ENCODE measurements at regions not wholly inside any gene's neighbourhood (a gene's known extent, or its start where the extent isn't known, plus 50 kb on each side); places are given as distances from the start of the nearest gene placed in this dataset.

DNA sequence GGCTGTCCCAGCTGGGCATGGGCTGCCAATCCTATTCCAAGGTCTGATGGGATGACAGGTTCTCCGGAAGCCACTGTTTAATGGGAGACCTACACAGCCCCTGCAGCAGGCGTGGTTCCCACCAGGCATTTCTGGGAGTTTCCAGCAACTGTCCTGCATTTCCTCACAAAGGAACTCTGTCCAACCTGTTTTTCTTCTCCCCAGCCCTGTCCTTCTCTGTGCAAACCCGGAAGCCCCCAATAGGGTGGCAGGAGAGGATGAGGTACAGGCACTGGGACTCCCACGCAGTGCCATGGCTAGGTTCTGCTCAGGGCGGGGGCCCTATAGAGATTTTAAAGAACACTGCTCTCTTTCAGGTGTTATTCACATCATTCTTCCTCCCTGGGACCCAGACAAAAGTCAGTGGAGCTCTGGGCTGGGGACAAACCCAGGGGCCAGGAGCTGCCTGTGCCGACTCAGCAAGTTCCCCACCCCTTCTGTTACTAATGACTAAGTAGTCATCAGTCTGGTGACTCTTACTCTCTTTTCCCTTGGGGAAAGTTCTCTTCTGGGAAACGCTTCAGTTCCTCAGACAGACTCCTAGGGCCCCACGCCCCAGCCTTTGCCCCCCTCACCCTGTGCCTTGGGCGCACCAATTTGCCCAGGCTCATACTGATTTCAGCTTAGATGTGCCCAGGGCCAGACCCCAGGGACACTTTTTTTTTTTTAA is 97.7 kb downstream of the CD47 start:
- DNase-seq: no peak

DNA sequence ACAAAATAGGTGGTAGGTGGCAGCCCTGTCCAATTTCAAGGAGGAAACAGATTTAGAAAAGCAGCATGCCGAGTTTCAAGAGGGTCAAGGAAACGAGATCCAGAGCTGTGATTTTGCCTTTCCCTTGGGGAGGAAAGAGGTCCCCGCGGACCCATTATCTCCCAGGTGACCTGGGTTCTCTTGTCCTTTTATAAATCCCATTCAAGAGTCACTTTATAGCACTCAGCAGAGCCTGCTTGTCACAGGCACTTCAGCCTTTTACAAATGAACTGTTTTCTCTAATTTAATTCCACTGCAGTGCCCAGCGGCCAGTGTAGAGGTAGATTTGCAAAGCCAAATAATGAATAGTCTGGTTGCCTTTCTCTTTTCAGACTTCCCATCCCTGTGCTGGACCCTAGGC is 99.9 kb downstream of the CD47 start:
- DNase-seq: no peak

DNA sequence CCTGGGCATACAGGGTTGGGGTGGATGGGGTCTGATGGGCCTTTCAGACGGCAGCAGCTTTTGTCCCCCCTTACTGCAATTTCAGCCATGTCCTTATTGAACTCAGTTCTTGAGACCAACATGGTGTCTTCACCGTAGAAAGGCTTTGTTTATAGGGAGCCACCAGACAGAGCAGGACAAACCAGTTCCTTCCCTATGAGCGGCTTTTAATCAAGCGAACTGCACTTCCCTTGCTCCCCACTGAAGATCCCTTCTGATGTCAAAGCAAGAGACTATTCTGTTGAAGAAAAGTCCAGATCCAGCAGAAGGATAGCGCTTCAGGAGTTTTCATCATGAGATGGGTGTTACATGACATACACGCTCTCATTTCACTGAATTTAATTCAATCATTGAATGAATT is 100.4 kb downstream of the CD47 start:
- DNase-seq: no peak

DNA sequence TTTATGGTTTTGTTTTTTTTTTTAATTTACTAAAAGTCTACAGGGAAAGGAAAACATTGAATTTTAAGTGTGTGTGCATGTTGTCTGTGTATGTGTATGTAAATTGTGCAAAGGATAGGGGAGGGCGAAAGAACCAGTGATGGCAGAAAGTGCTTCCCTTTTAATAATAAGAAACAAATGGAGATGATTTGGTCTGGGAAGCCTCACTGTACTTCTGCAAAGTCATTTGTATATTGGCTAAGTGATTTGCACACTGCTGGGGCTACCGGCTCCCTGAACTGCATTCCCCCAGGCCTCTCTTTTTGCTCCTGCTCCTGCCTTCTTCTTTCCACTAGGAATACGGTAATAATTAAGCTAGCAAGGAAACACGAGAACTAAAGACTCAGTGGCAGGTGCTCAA is 101.2 kb downstream of the CD47 start:
- no peak for DNase-seq

DNA sequence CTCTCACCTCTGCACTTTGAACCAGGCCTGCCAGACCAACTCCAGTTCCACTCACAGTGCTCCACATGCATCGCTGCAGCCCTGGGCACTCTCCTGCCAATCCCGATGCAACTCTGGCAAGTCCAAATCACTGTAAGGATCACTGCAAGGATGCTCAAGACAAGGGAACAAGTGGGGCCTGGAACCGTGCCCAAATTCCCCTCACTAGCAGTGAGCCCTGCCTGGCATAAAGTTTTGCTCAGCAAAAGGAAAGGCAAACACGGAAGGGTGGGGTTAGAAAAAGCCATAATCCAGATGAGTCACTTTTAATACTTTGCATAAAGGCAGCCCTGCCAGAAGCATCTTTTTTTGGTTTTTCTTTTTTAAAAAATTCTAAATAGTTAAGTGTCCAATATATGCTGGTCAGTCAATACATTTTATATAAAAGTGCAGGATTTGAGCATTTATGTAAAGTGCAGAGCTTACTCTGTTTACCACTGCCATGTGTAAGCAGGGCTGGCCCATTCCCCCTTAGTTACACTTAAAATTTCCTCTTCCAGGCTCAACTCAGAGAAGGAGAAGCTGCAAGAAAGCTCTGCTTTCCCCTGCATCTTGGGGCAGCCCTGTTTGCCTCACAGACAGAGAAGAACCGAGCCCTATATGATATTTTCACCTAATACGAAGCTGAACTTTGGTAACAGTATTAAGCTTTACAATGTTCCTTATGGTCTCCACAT is 102.2 kb downstream of the CD47 start:
- DNase-seq: peak; percentile 52

DNA sequence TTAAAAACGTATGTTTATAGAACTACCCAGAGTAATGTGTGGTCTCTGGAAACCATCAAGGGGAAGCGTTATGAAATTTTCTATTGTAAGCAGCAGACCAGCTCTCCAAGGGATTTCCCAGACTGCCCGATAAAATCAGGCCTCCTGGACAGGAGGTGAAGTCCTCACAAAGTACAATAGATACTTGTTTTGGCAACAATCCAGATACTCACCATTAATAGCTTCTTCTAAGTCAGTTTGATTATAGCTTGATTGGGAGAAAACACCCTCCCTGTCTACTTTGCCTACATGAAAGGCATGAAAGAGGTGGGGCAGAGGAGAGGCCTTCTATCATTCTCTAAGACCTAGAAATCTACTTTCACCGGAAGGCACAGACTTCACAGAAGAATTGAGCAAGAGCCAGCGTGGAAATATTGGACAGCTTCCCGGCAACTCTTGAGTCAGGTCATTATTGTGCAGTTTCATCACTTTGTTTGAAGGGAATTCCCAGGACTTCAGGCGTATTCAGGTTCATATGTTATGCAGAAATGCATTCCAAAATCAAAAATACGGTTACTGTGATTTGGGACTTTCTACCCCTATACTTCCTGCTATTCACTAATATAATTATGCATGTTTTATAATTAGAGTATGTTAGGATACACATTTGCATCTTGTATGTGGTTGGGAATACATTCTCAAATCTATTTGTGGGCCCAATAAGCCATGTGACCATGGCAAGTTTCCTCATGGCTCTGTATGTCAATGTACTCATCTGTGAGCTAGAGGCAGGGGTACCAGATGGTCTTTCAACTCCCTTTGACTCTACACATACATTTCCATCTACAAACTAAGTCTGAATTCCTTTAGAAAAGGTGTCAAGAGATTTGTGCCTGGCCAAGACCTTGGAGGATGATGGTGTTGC is 103.5 kb downstream of the CD47 start:
- peak; percentile 96 for DNase-seq

DNA sequence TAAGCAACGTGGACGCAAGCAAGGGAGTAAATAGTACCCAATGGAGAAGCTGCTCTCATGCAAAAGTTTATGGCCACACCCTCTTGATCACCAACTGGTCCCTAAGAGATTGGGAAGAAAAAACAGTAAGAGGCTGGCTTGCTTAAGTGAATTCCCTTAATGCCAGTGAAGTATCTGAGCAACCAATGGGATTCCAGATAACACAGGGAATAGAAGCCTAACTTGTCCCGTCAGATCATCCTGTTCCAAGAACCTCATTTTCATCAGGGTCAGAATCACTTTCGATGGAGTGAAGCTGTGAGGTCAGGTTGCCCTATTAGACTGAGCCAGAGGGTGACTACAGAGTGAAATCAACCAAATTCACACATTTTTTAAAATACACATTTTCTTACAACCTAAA is 104.3 kb downstream of the CD47 start:
- DNase-seq: peak; percentile 20

DNA sequence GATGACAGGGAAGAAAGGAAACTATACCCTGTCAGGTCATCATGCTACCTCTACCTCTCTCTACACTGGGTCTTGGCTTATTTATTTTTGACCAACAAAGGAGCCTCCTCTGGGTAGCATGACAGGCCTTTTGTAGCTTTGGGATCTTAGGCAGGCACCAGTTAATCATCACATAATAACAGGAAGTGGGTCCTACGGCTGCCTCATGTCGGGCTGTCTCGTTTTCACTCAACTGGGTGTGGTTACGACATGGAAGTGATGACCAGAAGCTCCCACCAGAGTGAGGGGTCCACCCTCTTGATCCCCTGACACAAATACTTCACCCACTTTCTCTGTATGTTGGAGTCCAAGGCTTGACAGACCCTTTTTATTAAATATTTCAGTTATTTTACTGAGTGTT is 105.3 kb downstream of the CD47 start:
- peak; percentile 20 for DNase-seq

DNA sequence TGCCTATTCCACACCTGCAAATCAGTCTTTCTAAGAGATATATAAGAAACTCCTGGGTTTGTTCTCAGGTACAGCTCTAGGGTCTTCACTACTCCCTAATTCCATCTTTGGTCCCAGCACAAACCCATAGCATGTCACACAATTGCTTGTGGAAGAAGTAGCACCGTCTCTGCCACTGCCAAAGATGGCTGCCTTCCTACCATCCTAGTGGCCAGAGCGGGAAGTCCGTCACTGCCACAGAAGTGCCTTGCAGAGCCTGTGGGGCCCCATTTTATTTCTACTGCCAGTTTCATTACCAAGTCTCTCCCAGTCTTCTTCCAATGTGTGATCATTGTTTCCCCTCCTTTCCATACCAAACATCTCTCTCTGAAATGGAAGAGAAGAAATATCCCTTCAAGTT is 107.6 kb downstream of the CD47 start:
- no peak for DNase-seq

DNA sequence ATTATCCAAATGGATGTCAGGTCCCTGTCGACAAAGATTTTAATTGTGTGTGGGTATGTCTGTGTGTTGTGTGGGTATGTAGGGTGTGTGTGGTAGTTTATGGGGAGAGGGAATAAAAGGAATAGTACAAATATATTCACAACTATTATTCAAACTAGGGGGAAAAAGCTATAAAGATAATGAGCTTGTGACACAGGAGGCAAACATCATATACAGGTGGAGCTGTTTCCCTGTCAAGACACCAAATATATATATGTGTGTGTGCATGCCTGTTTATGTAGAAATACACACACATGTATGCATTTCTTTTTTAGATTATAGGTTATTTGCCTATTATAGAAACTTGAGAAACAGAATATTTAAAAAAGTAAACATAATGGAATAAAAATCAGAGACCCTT is 108.7 kb downstream of the CD47 start:
- no peak for DNase-seq

DNA sequence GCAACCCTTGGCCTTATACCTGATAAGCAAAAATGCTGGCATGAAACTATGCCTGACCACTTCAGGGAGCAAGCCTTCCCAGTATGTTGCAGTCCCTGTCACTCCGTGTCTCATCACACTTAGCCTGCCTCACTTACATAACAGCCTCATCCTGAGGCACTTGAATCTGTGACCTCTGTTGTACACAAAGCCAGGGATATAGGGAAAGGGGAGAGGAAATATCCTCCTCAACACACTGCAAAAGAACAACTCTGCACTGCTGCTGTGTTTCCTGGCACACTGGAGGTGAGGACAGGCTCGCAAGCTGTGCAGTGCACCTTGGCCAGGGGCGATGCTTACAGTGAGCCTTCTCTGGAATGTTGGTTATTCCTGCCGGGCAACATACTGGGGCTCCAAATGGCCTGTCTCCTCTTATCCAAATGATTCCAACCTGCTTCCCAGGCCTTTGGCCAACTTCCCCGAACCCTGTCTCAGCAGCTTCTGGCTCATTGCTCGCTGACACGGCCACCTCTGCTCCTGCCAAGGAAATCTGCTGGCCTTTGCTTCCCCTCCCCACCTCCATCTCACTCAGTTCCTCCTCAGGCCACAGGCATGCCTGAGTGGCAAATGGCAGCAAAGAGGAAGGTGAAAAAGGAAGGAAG is 109.2 kb downstream of the CD47 start:
- DNase-seq: peak; percentile 21

DNA sequence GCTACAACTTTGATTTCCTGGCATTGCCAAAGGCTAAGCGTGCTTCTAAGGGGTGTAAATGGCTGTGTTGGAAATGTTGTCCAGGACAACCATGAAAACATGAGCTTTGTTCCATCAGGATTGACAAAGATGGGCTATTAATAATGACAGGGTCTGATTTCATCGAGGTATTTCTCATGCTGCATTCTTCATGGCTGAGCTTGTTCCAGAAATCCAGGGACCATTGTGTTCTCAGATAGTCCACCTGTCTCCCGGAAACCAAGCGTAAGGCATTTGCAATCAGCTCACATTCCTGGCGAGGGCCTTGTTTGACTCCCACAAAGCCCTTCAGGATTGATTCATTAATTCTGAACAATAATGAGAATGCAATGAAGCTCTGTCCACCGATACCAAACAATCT is 111.3 kb downstream of the CD47 start:
- peak; percentile 88 for DNase-seq

DNA sequence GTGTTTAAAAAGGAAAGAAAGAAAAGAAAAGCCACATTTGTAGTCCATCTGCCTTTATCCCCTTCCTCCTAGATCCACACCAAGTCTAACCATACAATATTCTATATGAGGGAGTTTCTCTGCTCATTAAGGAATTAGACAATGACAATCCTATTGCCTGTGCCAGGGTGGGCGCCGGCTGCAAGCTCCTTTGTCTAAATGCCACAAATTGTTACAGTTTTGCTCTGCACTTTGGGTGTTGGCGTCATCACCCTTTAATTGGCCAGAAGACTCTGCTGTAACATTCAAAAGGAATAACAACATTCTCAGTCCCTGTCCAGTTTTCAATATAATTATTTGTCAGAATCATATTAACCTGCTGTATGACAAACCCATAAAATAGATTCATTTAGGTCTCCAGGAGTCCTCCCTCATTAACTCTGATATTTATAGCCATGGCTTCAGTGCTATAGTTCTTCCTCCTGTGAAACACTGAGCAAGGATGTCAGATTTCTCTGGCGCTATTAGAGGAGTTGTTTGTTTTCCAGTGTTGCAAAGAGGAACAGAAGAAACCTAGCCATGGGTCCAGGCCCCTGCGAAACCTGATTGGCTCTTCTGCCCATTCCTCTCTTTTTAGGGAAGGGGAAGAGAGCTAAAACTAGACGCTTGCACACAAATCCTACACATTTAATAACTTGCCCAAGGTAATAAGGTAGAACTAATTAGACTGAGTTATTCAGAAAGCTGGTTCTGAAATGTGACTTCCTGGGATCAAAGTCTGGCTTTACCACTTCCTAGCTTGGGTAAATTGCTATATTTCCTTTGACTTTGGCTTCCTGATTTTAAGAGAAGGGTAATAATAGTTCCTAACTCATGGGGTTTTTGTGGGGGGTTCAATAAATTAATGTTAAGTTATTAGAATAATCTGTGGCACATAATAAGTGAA is 112.4 kb downstream of the CD47 start:
- no peak for DNase-seq

DNA sequence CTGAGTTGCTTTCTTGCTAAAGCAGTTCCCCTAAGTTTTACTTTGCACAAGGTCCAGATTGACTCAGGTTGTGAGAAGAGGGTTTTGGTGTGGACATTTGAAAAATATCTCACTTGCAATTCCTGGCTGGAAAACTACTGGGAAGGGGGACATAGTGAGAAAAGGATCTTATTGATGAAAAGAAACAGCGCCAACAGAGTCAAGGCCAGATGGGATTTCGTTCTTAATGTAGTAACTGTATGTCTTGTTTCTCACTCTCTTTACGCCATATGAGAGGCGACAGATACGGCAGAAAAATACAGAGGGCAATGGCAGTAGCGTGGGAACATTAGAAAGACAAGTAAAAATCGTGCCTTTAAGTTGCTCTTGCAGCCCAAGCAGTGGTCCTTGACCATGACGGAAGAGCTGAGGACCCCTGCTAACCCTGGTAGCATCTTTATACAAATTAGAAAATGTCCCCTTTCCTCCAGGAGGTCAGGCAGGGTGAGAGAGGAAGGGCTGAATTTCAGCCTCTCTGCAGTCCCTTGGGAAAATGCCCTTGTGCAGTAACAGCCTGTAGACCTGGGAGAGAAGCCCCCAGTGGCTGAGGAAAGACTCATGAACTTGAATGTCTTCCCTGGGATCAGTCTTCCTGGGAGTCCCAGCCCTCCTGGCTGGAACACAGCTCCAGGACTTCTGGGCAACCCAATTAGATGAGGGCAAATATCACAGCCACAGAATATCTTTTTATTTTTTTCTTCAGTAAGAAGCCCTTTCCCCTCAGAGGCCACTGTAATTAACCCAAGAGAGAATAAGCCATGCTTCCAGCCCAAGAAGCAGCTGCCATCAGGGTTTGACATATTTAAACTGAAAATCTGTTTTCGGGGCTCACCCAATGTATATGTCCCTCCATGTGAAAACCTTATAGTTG is 113.4 kb downstream of the CD47 start:
- DNase-seq: no peak

DNA sequence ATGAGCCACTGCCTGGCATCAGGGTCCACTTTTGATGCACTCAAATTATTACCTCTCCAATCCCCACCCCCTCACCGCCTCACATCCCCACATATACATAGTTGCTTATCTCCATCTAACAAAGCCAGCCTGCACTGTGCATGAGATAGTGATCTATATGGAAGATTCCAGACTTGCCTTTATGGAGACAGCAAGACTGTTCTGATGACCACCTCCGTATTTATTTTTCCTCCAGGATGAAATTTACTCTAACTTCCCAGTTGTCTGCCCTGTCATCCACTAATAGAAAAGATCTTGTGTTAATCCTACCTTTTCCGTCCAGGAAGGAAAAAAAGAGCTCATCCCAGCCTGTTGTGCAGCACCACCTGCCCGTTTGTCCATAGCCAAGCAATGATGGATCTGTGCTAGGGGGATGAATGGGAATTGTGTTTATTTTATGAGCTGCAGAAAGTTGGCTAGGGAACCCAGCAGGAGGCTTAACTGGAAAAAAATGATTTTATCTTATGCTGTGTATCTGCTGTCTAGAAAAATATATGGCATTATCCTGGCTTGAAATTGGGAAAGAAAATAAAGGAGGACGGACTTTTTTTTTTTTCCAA is 114.5 kb downstream of the CD47 start:
- DNase-seq: no peak

DNA sequence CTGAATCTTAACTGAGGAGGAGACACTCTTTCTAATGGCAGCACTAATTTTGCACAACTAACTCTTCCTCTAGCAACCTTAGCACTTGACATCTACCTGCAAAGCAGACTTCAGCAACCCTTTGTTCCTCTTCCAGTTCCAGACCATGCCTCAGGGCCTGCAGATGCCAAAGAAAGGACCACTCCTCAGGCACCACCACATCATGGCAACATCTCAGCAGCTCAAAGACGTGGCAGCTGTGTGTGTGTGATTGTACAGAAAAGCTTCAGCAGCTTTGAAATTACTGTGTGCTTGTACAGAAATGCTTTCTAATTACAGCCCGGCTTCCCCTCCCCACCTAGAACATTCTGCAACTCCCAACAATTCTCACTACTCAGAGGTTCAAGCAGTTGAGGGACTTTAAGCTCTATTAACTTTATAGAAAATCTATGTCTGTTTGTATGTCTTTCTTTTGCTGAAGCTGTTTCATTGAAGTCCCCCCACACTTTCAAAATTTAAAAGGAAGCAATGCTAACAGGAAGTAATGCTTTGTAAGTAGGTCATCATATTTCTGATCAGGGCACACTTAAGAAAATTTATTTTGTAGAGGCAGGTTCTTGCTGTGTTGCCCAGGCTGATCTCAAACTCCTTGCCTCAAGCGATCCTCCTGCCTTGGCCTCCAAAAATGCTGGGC is 115.2 kb downstream of the CD47 start:
- no peak for DNase-seq

DNA sequence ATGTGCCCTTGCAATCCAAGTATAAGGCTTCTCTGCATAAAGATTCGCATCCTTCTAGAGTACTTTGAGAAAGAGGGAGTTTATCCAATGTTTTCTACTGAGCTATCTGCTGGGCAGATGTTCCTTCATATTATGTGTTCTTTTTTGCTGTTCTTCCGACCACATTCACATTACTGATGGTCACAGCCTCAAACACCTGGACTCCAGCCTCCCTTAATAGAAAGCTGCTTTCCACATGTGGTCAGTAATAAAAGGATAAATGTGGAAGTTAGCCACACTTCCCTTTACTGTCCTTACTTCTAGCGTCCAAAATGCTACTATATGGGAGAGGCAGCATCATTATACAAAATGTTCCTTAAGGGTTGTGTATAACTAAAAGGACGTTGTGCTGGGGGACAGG is 116.9 kb downstream of the CD47 start:
- DNase-seq: no peak

DNA sequence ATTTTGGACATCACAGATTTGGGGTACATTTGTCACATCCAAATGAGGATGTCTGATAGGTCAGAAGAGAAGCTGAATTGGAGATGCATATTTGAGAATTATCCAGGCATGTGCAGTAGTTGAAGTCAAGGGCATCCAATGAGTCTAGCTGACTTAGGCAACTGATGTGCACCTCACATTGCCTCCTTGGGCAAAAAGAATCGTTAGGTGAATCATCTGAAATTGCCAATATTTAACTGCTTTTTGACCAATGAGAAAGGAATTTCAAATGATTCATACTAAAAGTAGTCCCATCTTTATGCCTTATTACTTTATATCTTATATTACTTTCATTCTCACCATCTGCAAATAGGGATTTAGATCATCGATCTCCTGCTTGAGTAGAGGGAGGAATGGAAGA is 117.7 kb downstream of the CD47 start:
- no peak for DNase-seq

DNA sequence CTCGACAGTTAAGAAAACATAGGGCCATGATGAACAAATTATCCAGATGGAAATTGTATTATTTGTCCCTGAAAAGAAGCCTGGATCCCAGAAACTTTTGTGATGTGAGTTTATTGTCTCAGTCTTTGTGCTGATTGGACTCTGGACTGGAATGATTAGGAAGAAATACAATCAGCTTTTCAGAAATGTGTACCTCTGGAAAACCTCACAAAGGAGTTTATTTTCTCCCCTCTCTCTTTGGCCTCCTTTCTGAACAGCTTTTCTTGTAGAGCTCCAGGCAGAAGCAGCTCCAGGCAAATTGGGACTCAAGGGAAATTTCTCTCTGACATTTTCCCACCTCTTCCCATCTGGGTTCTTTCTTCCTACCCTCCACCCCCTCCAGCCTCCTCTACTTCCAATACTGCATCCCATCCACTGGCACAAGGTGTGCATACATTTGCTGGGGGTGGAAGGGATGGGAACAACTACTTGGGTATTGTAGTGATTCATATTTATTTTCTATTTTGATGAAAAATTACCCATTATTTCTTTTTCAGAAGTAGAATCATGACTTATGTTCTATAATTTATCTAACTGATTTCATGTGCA is 119.7 kb downstream of the CD47 start:
- DNase-seq: no peak

Data from dermis blood vessel endothelial cell (primary cell).